Activated effector memory CD4-positive, alpha-beta T cell treated with Interleukin-2 at 50 U/mL for 16 hours (primary cell): ENCODE measurements at regions not wholly inside any gene's neighbourhood (a gene's known extent, or its start where the extent isn't known, plus 50 kb on each side); places are given as distances from the start of the nearest gene placed in this dataset.

Experiments used
- DNase-seq: peaks from one replicate; pipeline ENCODE4 v3.0.0-alpha.2; 2020

DNA sequence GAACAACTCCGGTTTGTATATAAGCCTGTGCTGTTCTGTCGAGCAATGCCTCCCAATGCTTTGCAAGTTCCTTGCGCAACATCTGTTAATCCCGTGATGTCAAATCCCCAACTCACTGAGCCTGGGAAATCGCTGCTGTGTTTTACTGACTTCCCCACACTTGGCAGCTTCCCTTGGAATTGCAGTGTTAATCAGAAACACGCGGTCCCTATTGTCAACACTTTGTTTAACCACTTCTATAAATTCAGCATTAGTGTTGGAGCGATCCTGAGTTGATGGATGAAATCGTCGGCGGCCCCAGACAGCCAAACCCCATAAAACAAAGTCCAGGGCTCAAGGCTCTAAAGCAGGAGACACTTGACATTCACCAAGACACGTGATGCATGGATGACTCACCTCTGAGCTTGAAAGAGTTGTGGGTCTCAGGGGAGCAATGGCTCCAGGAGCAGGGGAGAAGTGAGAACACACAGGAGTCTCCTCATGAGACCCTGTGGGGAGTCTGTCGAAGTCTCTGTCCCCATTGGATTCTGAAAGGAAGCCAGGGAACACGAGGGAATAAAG, 555.3 kb downstream of the MIAT start:
- DNase-seq = no peak

- no peak for DNase-seq
Observed at GRCh38 chr22:27213294-27213693, 555.9 kb downstream of the MIAT start.

DNA sequence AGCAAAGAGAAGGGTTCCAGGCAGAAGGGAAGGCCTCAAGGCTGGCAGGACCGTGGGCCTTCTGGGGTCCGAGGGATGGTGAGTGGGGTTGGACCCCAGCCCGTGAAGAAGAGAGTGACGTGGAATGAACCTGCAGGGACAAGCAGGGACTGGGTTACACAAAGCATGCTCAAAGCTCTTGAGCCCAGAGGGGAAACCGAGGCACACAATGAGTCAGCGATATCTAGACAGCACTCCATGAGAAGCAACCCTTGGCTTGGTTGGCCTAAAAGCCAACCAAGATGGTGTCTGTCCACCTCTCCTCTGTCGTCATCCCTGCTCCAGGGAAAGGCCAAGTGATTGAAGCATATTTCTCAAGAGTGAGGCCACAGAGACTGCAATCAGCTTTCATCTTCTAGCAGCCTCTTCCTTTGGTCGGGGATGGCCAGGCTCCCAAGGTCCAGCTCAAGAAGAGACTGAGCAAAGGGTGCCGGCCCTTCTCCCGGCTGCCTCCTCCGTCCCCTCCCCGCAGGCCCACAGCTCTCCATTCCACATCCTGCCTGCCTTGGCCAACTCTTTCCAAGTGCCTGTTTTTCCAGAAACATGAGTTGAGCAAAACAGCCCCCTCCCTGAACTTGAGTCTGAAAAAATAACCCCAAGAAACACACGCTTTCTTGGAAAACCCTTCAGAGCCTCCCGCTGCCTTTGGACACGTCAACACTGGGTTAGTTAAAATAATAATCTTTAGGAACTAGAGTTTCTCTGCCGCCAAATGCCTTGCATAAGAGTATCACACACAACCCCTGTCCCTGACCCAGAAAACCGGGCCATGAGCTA, 556.6 kb downstream of the MIAT start:
- no peak for DNase-seq

DNA sequence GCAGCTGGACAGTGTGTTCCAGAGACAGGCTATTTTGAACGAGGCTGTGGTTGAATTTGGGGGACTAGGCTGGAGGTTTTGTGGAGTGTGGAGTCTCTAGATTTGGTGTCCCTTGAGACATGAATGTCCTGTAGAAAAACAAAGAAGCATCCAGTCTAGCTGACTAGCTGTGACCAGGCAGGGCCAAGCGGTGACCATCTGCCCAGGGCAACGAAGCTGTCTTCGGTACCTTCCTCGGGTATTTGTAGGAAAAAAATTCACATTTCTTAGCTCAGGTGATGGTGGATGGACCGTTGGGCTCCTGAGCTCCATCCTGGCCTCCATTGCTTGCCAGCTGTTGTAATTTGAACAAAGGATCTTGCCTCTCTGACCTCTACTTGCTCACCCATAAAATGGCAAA, 557.3 kb downstream of the MIAT start:
- DNase-seq = no peak

DNA sequence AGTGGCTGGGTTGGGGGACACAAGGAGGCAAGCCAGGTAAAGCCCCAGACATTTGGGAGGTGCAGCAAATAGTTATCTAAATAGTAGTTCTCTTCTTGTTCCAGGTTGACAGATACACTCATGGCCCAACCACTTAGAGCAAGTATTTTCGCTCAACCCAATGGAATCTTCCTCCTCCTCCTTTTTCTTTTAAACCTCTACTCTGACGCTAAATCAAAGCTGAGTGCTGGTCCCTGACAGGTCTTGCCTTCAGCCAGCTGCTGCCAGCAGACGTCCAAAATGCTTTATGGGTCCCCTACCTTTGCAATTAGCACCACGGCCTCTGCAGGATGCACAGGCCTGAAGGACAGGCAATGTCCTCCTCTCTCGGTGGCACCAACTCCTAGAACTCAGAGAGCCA, 558.5 kb downstream of the MIAT start:
- no peak for DNase-seq

DNA sequence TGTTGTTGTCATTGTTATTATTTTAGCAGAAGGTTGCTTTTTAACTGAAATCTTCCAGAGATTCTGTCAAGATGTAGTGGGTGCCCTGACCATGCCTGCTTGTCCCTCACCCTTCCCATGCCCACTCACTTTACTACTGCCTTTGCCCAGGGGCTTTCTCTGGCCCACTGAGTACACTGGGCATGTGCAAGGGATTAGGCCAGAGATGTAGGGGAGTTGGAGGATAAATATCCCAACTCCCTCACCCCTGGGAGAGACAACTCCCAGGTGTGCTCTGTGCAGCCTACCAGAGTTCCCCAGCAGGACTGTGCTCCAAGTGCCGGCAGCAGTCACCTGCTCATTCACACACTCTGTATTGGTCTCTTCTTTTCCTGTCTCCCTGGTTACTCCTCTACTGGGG, 559.1 kb downstream of the MIAT start:
- DNase-seq = no peak

- no peak for DNase-seq
Observed at GRCh38 chr22:27217154-27217553, 559.8 kb downstream of the MIAT start.

DNA sequence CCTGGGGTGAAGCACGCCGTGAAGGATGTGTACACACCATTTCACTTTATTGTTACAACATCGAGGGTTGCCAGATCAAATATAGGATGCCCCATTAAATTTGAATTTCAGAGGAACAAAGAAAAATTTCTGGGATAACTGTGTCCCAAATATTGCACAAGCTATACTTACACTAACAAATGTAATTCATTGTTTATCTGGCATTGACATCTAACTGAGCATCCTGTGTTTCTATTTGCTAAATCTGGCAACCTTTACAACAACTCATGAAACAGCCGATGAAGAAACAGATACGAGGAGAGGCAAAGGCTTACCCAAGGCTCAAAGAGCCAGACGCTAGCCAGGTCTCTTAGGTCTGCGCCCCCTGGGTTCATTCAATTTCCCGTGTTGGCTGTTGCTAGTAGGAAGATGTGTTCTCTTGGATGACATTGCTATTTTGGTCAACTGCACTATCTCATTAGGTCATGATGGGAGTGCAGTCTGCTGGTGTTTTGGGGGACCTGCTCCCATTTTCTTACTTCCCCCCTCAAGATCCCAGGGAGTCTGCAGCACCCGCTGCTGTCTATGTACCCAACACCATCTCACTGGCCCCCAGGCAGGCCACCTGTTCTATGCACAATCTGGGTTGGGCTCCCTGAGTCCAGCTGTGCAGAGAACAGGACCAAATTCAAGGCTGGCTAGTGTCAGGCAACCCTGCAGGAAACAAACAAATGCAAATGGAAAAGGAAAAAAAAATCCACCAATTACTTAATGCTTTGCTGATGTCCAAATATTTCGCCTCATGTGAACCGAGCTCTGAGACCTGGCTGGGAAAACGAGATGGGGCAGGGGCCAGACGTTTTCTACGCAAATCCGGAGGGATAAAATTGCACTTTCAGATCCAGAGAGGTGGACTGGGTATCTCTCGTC, 560.9 kb downstream of the MIAT start:
- no peak for DNase-seq

DNA sequence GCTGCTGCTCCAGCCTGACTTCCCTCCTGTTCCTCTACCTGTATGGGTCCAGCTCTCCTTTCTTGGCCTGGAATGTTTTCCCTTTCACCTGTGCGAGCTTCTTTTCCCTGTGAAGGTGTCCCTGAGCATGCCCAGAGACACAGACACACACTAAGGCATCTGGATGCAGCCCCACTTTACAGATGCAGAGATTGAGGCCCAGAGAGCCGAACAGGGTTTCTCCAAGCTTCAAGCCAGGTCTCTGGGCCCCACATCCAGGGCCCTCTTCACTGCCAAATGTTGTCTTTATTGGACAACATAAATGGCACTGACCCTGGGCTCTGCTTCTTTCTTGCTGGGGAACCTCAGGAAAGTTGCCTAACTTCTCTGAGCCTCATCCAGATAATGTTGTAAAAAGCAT, 561.6 kb downstream of the MIAT start:
- no peak for DNase-seq

GRCh38 chr22:27220339-27220738, 563.0 kb downstream of the MIAT start:
- no peak for DNase-seq

DNA sequence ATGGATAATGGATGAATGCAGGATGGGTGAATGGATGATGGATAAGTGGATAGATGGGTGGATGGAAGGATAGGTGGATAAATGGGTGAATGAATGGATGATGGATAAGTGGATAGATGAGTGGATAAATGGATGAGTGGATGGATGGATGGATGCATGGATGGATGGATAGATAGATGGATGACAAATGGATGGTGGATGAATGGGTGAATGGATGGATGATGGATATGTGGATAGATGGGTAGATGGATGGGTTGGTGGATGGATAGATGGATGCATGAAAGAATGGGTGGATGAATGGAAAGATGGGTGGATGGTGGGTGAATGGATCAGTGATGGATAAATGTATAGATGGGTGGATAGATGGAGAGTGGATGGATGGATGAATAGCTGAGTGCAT, 564.8 kb downstream of the MIAT start:
- no peak for DNase-seq

GRCh38 chr22:27223317-27224177, 566.2 kb downstream of the MIAT start:
- DNase-seq = no peak

- no peak for DNase-seq
Observed at GRCh38 chr22:27224485-27225374, 567.3 kb downstream of the MIAT start.

DNA sequence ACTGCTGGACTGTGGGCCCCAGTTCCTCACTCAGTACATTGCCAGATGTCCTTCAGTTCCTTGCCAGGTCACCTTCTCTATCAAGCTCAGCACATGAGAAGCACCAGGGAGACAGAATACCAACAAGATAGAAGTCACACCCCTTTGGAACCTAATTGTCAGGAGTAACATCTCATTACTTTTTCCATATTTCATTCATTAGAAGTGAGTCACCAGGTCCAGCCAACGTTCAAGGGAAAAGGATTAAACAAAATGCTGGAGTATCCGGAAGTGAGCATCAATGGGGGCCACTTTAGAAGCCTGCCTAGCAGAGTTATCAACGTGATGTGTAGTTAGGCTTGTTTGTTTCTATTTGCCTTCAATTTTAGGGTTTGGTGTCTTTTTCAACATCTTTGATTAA, 569.3 kb downstream of the MIAT start:
- no peak for DNase-seq

- no peak for DNase-seq
Observed at GRCh38 chr22:27228771-27229170, 571.4 kb downstream of the MIAT start.

DNA sequence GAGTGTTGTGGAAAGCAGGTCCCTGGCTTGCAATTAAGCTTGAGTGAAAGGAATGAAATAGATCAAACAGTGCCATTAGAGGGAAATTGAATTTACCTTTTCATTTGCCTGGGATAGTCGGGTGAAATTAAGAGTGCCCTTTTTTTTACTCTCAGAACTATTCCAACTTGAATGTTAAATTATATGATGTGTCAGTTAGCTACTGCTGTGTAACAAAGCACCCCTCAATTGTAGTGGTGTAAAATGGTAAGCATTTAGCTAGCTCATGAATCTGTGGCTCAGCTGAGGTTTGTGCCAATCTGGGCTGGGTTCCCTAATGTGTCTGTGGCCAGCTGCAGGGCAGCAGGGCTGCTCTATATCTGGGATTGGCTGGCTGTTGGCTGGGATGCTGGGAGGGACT, 571.4 kb downstream of the MN1 start:
- DNase-seq = no peak

DNA sequence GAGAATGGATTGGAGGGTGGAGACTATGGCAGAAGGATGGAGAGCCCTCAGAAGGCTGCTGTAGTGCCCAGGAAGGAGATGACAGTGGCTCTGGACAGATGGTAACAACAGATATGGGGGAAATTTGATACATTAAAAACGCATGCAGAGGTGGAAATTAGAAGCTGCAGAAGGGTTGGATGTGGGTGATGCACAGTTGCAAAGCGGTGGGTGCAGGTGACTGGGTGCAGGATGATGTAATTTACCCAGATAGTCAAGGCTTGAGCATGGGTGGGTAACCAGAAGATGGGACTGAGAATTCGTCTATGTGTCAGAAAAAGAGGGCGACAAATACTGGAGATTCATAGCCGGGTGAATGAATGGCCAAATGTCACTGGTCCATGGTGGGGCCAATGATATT, 570.3 kb downstream of the MN1 start:
- no peak for DNase-seq

- DNase-seq = no peak
Observed at GRCh38 chr22:27232077-27232476, 569.5 kb downstream of the MN1 start.

DNA sequence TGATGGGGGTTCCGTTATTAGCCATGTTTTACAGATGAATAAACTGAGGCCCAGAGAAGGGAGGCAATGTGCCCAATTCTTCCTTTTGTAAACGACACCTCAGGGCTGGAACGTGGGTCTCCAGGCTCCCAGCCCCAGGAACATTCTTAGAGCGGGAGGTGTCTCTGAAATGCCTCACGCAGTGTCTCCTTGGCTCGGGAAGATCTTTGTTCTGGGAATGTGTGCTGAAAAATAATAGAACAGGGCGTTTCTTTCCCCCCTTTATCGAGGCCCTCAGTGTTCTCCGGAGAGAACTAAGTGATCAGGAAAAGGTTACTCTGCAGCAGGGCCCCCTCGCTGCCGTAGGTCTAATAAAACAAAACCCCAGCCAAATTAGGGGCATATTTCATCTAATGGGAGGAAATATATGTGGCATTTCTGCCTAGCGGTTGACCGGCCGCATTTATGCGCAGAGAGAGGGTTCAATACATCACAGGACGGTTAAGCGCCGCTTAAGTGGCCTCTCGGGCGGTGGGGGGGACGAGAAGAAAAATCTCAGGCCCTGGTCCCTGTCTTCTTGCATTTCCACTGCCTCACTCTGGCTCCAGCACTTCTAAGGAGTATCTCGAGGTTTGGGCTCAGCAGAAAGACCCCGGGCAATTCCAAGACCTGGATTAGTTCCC, 564.3 kb downstream of the MN1 start:
- no peak for DNase-seq

DNA sequence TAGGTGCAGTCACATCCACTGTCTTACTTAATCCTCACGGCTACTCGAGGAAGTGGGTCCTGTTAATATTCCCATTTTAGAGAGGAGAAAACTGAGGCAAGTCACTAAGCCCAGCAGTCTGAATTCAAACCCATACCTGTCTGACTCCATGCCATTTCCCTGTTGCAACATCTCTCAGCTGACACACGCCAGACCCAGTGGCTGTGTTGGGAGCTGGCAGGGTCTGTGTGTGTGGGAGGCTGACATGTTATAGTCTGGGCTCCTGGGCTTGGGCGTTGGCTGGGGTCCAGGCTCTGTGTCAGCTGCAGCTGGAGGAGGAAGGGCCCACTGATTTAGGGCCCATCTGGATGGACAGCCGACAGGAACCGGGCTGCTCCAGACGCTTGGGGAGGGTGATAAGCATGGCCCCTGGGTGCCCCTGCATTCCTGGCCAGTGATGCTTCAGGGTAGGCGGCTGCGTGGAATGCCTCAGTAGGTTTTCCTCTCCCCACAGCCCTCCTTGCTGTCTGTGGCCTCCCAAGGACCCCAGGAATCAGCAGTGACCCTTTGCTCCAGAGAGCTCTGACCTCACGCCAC, 562.5 kb downstream of the MN1 start:
- DNase-seq = no peak

DNA sequence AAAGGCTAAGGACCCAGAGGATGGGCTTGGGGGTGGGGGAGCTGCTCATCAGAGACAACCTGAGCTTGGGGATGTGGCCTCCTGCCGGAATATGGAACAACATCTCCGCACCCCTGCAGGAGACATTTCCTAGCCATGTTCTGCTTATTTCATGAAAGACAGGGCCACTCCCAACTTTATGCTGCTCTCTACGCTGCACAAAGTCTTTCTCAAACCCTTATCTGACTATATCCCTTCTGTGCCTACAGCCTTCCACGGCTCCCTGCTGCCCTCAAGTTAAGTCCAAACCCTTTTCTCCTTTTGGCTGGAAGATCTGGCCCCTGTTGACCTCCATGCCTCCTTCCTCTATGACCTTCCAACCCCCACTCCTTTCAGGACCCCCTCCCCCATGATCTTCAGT, 562.0 kb downstream of the MN1 start:
- DNase-seq = no peak
